ENCODE measurements at regions not wholly inside any gene's neighbourhood (a gene's known extent, or its start where the extent isn't known, plus 50 kb on each side); places are given as distances from the start of the nearest gene placed in this dataset.
"Not testable (repeated sequence)": the region's sequence is repeated elsewhere in the genome, so short reads cannot be mapped to it uniquely, and the experiment has no call there.

DNA sequence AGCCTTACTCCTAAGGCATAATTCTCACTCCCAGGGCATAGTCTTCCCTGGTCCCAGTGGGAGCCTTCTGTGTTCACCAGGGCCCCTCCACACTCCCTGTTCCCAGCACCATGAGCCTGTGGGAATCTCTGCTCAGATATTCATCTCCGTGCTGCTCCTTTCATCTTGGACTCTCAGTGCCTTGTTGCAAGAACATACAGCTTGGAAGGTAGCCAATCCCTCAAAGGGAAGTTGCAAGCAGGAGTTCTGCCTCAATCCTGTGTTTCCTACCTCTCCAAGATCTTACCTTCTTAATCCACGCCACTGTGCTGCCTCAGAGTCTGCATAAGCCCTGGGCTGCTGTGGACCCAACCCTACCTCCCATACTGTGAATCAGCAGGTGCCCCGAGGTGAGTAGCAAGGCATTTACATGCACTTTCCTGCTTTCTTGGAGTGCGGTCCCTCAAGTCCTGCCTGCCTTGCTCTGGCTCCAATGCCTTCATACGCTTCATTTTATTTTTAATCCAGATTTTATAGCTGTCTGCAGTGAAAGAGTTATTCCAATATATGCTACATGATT, 413.8 kb upstream of the RAB6C start:
- H3K4me1 ChIP-seq: no peaks in the 10 kb centered on the region
- no peaks in the 10 kb centered on the region for H3K36me3 ChIP-seq
- no peaks in the 10 kb centered on the region for H3K9me3 ChIP-seq
- H3K27ac ChIP-seq: no peak overlapping the region
- no peaks in the 10 kb centered on the region for H3K27me3 ChIP-seq
- TF ChIP-seq, protein P1, sequence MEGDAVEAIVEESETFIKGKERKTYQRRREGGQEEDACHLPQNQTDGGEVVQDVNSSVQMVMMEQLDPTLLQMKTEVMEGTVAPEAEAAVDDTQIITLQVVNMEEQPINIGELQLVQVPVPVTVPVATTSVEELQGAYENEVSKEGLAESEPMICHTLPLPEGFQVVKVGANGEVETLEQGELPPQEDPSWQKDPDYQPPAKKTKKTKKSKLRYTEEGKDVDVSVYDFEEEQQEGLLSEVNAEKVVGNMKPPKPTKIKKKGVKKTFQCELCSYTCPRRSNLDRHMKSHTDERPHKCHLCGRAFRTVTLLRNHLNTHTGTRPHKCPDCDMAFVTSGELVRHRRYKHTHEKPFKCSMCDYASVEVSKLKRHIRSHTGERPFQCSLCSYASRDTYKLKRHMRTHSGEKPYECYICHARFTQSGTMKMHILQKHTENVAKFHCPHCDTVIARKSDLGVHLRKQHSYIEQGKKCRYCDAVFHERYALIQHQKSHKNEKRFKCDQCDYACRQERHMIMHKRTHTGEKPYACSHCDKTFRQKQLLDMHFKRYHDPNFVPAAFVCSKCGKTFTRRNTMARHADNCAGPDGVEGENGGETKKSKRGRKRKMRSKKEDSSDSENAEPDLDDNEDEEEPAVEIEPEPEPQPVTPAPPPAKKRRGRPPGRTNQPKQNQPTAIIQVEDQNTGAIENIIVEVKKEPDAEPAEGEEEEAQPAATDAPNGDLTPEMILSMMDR (IDR thresholded peaks at IDR 0.05): no peak
- no peak overlapping the region for H3K4me3 ChIP-seq
- intact Hi-C loops (cut with DNase I): no loop called here
- no peak for DNase-seq (ENCODE audit: low spot score in 2 of 2)

GRCh38 chr2:129570812-129571211, 408.7 kb upstream of the RAB6C start:
- H3K9me3 ChIP-seq; intact Hi-C loops (cut with DNase I); H3K27ac ChIP-seq; H3K27me3 ChIP-seq; H3K36me3 ChIP-seq; H3K4me1 ChIP-seq; H3K4me3 ChIP-seq; DNase-seq (ENCODE audit: low spot score in 2 of 2): not testable (repeated sequence)

DNA sequence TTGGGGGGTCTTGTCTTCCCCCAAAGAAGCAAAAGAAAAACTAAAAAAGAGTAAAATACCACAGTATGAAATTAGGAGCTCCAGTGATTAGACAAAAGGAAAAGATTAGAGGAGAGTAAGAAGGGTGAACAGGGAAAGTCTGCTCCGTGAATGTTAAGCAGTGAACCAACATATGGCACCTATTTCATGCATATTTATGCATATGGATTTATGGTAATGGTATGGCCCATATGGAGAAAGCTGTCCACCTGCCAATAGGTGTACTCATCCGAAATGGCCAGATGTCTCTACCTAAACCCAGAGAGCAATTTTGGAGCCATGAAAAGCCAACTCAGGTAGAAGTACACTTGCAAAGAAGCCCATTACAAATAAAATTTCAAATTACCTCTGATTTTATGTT, 404.0 kb upstream of the RAB6C start:
- H3K27ac ChIP-seq: no peak overlapping the region
- no peaks in the 10 kb centered on the region for H3K4me1 ChIP-seq
- H3K9me3 ChIP-seq: no peaks in the 10 kb centered on the region
- H3K4me3 ChIP-seq: no peak overlapping the region
- no peaks in the 10 kb centered on the region for H3K36me3 ChIP-seq
- no peak for DNase-seq (ENCODE audit: low spot score in 2 of 2)
- no peaks in the 10 kb centered on the region for H3K27me3 ChIP-seq
- TF ChIP-seq, protein P1 (IDR thresholded peaks at IDR 0.05): no peak
- intact Hi-C loops (cut with DNase I): no loop called here

DNA sequence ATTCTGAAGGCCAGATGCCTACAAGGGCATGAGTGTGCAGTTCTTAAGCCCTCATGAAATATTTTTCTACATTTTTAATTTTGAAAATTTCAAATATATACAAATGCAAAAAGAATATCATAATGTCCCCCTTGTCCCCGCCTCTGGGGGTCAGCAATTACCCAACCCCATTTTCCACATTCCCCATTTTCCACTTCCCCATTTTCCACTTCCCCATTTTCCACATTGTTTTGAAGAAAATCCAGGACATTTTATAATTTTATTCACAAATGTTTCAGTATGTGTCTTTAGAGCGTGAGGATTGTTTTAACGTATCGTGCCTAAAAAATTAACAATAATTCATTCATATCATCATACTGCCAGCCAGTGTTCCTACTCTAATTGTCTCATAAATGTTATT, 403.6 kb upstream of the RAB6C start:
- Histone ChIP-seq H3K9me3 (no peaks in the 10 kb centered on the region), H3K36me3 (no peaks in the 10 kb centered on the region), H3K4me1 (no peaks in the 10 kb centered on the region), H3K4me3 (no peak overlapping the region), H3K27me3 (no peaks in the 10 kb centered on the region), H3K27ac (no peak overlapping the region)
- intact Hi-C loops (cut with DNase I): no loop called here
- TF ChIP-seq, protein P1 (IDR thresholded peaks at IDR 0.05): no peak
- no peak for DNase-seq (ENCODE audit: low spot score in 2 of 2)

GRCh38 chr2:129580001-129580400, 399.5 kb upstream of the RAB6C start:
- no peak for DNase-seq (ENCODE audit: low spot score in 2 of 2)
- no peaks in the 10 kb centered on the region for H3K36me3 ChIP-seq
- H3K27ac ChIP-seq: no peak overlapping the region
- intact Hi-C loops (cut with DNase I): no loop called here
- TF ChIP-seq, protein P1 (IDR thresholded peaks at IDR 0.05): no peak
- H3K9me3 ChIP-seq: no peaks in the 10 kb centered on the region
- H3K27me3 ChIP-seq: no peaks in the 10 kb centered on the region
- H3K4me3 ChIP-seq: no peak overlapping the region
- H3K4me1 ChIP-seq: no peaks in the 10 kb centered on the region

DNA sequence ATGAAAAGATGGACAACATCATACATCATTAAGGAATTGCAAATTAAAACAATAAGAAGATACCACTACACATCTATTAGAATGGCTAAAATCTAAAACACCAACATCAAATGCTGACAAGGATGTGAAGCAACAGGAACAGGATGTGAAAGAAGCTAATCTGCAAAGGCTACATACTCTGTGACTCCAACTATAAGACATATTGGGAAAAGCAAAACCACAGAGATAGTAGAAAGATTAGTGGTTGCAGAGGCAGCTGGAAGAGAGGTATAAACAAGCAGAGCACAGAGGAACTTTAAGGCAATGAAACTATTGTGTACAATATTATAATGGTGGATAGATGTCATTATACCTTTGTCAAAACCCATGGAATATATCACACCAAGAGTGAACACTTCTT, 393.7 kb upstream of the RAB6C start:
- H3K4me1 ChIP-seq: no peaks in the 10 kb centered on the region
- H3K27ac ChIP-seq: no peak overlapping the region
- H3K9me3 ChIP-seq: no peaks in the 10 kb centered on the region
- intact Hi-C loops (cut with DNase I): no loop called here
- no peaks in the 10 kb centered on the region for H3K36me3 ChIP-seq
- H3K4me3 ChIP-seq: no peak overlapping the region
- H3K27me3 ChIP-seq: no peaks in the 10 kb centered on the region
- no peak for DNase-seq (ENCODE audit: low spot score in 2 of 2)
- TF ChIP-seq, protein P1 (IDR thresholded peaks at IDR 0.05): no peak
